Testis (tissue), 2 donors: ENCODE measurements at regions not wholly inside any gene's neighbourhood (a gene's known extent, or its start where the extent isn't known, plus 50 kb on each side); places are given as distances from the start of the nearest gene placed in this dataset.

Source experiments
- DNase-seq: peaks from one replicate; pipeline ENCODE4 v3.0.0-alpha.2; 2019
- H3K27ac ChIP-seq, 2 donors: fragments of 200-600 bp; sonication (generic); one replicate each; pipeline ENCODE4 v1.5.1; 2019
- H3K27me3 ChIP-seq: fragments of 200-600 bp; sonication (generic); one replicate; pipeline ENCODE4 v1.5.1; 2019
- H3K36me3 ChIP-seq: fragments of 200-600 bp; sonication (generic); one replicate; pipeline ENCODE4 v1.5.1; 2017; ENCODE audit warnings: low read depth; ENCODE audit errors: missing control alignments
- H3K4me1 ChIP-seq: fragments of 200-600 bp; sonication (generic); one replicate; pipeline ENCODE4 v1.5.1; 2019
- H3K4me3 ChIP-seq, 2 donors: fragments of 200-600 bp; sonication (generic); one replicate each; pipeline ENCODE4 v1.5.1; 2017 to 2019
- H3K9me3 ChIP-seq: fragments of 200-600 bp; sonication (generic); one replicate; pipeline ENCODE4 v1.5.1; 2017
- CTCF ChIP-seq, 3 experiments: fragments of 450-650 bp in 2 of 3; fragments of 200-600 bp in 1 of 3; sonication (generic) in 1 of 3; IDR thresholded peaks; one replicate each; pipeline ENCODE4 v1.5.1; 2016 to 2019; ENCODE audit warnings: antibody characterized with exemption in 3 of 3, mild to moderate bottlenecking in 2 of 3, moderate library complexity in 1 of 3
- POLR2A ChIP-seq: fragments of 450-650 bp; IDR thresholded peaks from one replicate; pipeline ENCODE4 v1.6.1; 2017; ENCODE audit warnings: antibody characterized with exemption, mild to moderate bottlenecking, moderate library complexity
- WGBS, 2 donors: methylation state at CpG; one replicate each; pipeline ENCODE4 v1.1.5; 2018; 5-methylcytosine and 5-hydroxymethylcytosine counted together
- intact Hi-C: fragments of 100-400 bp; cut with DNase I; formaldehyde crosslinking; loops from one replicate; pipeline ENCODE4 v1.15.1; 2023; ENCODE audit warnings: low total_unique reads

GRCh38 chr3:170640737-170641171, 54.9 kb upstream of the SLC7A14 start:
- H3K9me3 ChIP-seq = no peaks in the 10 kb centered on the region
- H3K27me3 ChIP-seq = no peaks in the 10 kb centered on the region
- 80 to 100% methylated on average over 1 of the region's 1 CpG for WGBS, 2 donors
- no peak overlapping the region for H3K27ac ChIP-seq
- H3K4me3 ChIP-seq = no peak overlapping the region
- intact Hi-C loops = no loop called here
- H3K36me3 ChIP-seq = no peaks in the 10 kb centered on the region
- TF ChIP-seq POLR2A (no peak), CTCF (IDR thresholded peaks at IDR 0.05) (no peak)
- H3K4me1 ChIP-seq = peaks cover 4% of the 10 kb centered on the region
- no peak for DNase-seq

DNA sequence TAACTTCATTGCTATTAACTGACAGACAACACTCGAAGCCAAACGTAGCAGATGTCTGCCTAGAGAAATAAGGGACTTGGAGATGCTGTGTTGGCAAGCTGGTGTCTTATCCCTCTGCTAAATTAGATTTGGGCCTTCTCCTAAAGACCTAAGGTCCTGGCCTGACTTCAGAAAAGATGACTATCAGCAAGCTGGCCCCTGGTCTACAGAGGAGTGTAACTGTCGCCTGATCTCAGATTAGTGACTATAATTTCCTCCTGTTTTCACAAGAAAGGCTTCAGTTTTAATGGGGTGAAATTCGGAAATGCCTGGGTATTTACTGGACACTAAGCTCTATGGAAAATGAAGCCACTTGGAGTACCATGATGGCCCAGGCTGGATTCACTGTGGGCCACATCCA, 53.1 kb upstream of the SLC7A14 start:
- no peak for TF ChIP-seq POLR2A
- TF ChIP-seq CTCF (IDR thresholded peaks at IDR 0.05) = no peak
- 66 to 93% methylated on average over 4 of the region's 4 CpGs for WGBS, 2 donors

DNA sequence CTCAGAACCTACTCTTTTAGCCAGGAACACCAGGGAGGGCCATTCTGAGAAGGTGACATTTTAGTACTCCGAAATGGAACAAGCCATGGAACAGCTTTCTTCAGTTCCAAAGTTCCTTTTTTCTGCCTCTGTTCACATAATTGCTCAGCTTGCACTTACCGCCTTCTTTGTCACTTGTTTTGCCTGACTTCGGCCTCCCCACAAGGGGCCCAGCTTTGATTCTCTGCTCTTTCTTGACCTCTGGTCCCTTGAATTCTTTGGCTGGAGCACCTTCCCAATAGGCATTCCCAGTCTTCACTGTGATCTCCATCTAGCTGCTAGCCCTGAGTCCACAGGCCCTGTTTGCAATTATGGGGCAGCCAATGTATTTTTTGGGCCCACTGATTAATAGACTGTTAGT, 51.4 kb upstream of the SLC7A14 start:
- H3K27me3 ChIP-seq = no peaks in the 10 kb centered on the region
- DNase-seq = no peak
- H3K4me1 ChIP-seq = no peaks in the 10 kb centered on the region
- no peak overlapping the region for H3K27ac ChIP-seq
- H3K9me3 ChIP-seq = no peaks in the 10 kb centered on the region
- no peak for TF ChIP-seq POLR2A
- no peak for TF ChIP-seq CTCF (IDR thresholded peaks at IDR 0.05)
- no peak overlapping the region for H3K4me3 ChIP-seq
- no peaks in the 10 kb centered on the region for H3K36me3 ChIP-seq
- intact Hi-C loops = no loop called here
- WGBS, 2 donors = 92 to 95% methylated on average over 3 of the region's 3 CpGs

More for the DNA sequence above, 53.1 kb upstream of the SLC7A14 start:
- Histone ChIP-seq H3K27me3 (no peaks in the 10 kb centered on the region), H3K36me3 (no peaks in the 10 kb centered on the region), H3K4me1 (peaks cover 4% of the 10 kb centered on the region), H3K27ac (no peak overlapping the region), H3K4me3 (no peak overlapping the region), H3K9me3 (no peaks in the 10 kb centered on the region)
- no peak for DNase-seq
- intact Hi-C loops = no loop called here

DNA sequence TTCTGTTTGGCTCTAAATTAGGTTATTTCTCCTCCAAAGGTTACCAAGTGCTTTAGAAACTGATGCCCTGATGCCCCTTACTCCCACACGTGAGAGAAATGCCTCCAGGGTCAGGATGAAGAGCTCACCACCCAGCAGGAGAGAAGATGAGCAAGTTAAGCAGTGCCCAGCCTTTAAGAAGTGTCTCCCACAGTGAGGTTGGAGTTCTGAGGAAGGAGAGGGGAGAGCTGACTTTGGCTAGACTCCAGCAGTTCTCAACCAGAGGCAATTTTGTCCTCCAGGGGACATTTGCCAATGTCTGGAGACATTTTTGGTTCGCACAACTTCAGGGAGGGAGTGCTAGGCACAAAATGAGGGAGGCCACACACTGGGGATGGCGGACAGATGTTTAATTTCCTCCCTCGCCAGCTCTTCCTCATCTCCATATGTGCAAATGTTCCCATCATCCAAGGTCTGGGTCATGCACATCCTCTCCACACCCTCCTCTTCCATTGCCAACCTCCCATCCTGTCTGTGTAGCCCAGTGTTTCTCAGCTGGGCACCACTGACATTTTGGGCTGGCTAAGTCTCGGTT, 50.6 kb upstream of the SLC7A14 start:
- no peaks in the 10 kb centered on the region for H3K36me3 ChIP-seq
- no peak overlapping the region for H3K4me3 ChIP-seq
- TF ChIP-seq POLR2A (no peak), CTCF (IDR thresholded peaks at IDR 0.05) (no peak)
- no peaks in the 10 kb centered on the region for H3K27me3 ChIP-seq
- intact Hi-C loops = no loop called here
- H3K4me1 ChIP-seq = no peaks in the 10 kb centered on the region
- H3K27ac ChIP-seq = no peak overlapping the region
- DNase-seq = no peak
- WGBS, 2 donors = 81 to 84% methylated on average over 5 of the region's 5 CpGs
- no peaks in the 10 kb centered on the region for H3K9me3 ChIP-seq
